Spleen (tissue), 7 donors: ENCODE measurements at regions not wholly inside any gene's neighbourhood (a gene's known extent, or its start where the extent isn't known, plus 50 kb on each side); places are given as distances from the start of the nearest gene placed in this dataset.

Experiments
- POLR2AphosphoS5 ChIP-seq, 3 donors: sonication (generic); formaldehyde crosslinking; IDR thresholded peaks; one replicate each; pipeline ENCODE4 v1.5.1; 2017; ENCODE audit warnings: antibody characterized with exemption in 3 of 3
- TF ChIP-seq, protein P1 (sequence below), 11 experiments: fragments of 200-600 bp in 7 of 11; fragments of 450-650 bp in 4 of 11; sonication (generic) in 4 of 11; IDR thresholded peaks in 8 of 11; conservative IDR thresholded peaks in 3 of 11; 1 replicate in 7 of 11; 2 replicates in 4 of 11; pipeline versions ENCODE4 v1.4.0 to v1.8.0; 2016 to 2021; ENCODE audit warnings: antibody characterized with exemption in 11 of 11, inconsistent platforms in 4 of 11, mild to moderate bottlenecking in 1 of 11
- donor health status: DM: no; HTN: no; CAD: no; lungs with moderate emphysema.
- donor health status: DM: no; HTN: no; CAD: no.
- donor health status: DM: no; HTN: no; CAD: no.

DNA sequence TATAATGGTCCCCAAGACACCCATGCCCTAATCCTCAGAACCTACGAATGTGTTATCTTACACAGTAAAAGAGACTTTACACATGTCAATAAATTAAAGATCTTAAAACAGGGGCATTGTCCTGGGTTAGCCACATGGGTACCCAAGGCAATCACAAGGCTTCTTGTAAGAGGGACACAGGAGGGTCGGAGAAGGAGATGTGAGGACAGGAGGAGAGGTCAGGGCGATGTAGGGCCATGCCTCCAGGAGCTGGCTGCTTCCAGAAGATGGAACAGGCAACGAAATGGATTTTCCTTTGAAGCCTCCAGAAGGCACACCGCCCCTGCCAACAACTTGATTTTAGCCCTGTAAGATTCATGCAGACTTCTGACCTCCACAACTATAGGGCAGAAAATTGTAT is 262.7 kb downstream of the MEX3B start:
- TF ChIP-seq, protein P1, sequence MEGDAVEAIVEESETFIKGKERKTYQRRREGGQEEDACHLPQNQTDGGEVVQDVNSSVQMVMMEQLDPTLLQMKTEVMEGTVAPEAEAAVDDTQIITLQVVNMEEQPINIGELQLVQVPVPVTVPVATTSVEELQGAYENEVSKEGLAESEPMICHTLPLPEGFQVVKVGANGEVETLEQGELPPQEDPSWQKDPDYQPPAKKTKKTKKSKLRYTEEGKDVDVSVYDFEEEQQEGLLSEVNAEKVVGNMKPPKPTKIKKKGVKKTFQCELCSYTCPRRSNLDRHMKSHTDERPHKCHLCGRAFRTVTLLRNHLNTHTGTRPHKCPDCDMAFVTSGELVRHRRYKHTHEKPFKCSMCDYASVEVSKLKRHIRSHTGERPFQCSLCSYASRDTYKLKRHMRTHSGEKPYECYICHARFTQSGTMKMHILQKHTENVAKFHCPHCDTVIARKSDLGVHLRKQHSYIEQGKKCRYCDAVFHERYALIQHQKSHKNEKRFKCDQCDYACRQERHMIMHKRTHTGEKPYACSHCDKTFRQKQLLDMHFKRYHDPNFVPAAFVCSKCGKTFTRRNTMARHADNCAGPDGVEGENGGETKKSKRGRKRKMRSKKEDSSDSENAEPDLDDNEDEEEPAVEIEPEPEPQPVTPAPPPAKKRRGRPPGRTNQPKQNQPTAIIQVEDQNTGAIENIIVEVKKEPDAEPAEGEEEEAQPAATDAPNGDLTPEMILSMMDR (IDR thresholded peaks at IDR 0.05 in 8 of 11, conservative IDR thresholded peaks at IDR 0.05 in 3 of 11), result no peak
- no peak for TF ChIP-seq POLR2AphosphoS5 (IDR thresholded peaks at IDR 0.05)
